GM21526 (cell line): ENCODE measurements at regions not wholly inside any gene's neighbourhood (a gene's known extent, or its start where the extent isn't known, plus 50 kb on each side); places are given as distances from the start of the nearest gene placed in this dataset.

Source experiments
- ATAC-seq: cut with Tn5 transposase; IDR thresholded peaks from one replicate; pipeline ENCODE4 v1.9.1; 2021; ENCODE audit warnings: moderate library complexity; ENCODE audit not compliant: unreplicated experiment, low FRiP score

DNA sequence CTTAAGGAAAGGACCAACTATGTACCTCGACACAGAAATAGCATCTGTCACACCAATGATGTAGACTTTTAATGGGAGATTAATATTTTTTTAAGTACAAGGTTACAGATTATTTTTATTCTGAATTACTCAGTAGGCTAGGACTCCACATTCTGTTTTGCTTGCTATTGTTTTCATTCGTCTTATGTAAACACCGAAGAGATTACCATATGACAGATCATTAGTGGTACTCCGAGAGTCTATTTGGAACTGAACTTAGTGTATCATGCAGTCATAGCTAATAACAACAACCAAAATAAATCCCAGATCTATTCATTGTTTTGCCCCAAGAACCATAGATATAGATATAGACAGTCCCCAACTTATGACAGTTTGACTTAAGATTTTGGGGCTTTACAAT, 139.7 kb upstream of the SPRY1 start:
- no peak for ATAC-seq

DNA sequence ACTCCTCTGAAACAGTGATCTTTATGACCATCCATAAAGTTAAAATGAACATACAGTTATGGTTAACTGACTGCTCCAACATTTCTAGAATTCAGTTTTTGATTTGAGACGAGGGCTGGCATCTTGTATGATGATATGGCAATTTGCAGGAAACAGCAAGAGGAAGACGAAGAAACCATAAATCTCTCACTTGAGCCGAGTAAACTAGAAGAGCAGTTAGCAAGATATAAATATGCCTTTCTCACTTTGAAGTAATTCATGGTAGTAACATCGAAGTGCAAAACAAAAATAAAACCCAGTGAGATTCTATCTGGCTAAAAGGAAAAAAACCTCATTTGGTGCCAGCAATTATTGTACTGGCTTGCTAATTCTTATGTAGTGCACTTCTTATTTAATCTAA, 139.0 kb upstream of the SPRY1 start:
- no peak for ATAC-seq

DNA sequence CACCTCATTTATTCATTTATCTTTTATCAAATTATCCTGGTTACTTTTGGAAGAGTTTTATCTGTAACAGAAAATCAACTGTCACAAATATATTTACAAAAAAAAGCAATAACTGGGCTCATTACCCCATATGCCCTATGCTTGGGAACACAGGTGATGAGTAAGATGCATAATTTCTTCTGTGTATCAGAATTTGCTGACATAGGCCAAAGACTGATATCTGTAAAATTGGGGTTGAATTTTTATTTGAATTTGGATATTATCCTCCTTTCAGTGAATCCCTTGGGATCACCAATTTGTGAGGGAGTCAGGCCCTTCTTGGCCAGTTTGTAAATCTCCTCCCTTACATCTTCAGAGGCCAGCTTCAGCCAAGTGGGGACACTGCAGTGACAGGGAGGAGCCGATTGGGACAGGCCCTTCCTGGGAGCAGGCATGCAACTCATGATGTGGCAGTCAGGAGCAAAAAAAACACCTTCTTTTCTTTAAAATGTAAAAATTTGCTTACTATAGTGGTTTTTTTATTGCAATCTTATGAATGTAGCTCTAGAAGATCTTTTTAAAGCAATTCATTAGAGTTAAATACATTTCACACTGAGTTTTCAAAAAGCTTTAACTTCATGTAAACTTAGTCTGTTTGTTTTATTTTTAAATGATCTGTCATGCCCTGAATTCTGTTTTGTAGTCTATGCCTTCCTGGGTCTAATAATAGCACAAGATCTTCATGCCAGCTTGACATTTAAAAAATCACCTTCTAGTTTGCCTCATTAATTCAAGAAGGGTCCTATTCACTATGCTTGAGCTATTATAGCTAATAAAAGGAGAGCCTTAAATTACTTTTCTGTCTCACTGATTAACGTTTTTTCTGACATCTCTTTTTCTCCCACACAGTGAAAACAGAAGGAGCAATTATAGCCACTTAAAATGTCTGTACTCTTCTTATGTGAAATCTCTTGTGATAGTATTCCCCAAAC, 136.6 kb upstream of the SPRY1 start:
- ATAC-seq: no peak

DNA sequence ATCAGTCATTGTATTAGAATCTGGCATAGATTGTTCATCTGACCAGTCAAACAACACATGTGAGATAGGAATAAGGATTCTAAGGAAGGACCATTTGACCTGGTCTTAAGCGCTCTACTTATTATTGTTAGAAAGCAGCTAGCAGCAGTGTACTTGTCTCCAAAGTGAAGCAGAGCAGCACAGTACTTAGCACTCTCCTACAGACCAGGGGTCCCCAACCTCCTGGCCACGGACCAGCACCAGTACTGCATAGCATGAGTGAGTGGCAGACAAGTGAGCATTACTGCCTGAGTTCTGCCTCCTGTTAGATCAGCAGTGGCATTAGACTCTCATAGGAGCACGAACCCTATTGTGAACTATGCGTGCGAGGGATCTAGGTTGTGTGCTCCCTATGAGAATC, 135.9 kb upstream of the SPRY1 start:
- no peak for ATAC-seq

DNA sequence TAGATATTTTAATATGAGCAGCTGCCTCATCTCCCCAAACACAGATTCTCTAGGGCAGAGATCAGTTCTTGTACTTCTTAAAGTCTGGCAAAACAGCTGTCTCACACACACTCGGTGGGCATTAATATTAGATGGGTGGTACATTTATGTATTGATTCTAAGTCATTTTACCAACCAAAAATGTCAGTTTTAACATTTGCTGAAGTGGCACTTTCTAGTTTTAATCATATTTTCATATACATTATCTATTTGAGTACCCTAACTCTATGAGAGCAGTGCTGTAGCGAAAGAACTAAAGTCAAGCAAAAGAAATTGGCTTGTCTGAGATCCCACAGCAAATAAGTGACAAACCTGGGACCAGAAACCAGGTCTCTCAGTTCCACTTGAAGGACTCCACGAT, 134.5 kb upstream of the SPRY1 start:
- no peak for ATAC-seq

DNA sequence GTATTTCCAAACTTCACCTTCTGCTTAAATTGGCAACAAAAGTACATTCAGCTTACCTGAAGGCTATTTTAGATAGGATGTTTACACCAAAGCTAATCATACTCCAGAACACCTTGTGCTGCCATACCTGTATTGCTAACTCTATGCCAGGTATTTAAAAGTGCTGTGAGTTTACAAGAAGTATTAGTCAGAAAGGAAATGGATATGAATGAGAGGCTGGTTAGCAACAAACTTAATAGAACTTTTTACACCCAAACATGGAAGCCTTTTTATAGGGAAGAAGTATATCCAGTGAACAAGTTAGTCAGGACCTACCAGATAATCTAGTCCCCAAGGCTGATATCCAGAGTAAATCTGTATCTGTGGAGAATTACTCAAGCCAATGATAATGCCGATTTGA, 131.2 kb upstream of the SPRY1 start:
- no peak for ATAC-seq

DNA sequence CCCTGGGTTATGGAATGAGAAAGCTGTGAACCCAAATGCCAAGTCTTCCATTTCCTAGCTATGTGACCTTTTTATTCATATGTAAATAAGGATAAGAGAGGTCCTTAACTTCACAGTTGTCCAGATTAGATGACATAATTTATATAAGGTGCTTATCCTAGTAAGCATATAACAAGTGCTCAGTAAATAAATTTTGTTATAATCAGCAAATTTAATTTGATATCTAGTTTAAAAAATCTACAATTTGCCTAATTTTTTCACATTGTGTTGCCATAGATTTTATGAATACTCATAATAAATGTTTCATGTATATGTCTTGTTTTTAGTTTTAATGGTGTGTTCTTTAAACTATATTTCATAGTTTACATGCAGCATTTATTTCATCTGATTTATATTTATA, 130.4 kb upstream of the SPRY1 start:
- no peak for ATAC-seq

DNA sequence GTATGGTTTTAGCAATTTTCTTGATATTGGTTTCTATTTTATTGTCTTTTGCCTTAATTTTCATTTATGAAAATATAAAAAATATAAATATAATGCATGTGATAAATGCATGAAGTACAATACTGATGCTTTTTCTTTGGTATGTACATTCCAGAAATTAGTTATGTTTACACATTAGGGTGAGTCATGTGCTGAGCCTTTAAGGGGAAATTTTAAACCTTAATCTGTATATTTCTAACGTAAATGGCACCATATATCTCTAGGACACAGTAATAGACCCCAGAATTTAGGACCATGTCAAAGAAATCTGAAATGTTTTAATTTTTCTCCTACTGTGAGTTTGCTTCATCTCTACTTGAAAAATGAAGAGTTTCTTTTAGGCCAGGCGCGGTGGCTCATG, 117.8 kb upstream of the SPRY1 start:
- ATAC-seq: no peak

DNA sequence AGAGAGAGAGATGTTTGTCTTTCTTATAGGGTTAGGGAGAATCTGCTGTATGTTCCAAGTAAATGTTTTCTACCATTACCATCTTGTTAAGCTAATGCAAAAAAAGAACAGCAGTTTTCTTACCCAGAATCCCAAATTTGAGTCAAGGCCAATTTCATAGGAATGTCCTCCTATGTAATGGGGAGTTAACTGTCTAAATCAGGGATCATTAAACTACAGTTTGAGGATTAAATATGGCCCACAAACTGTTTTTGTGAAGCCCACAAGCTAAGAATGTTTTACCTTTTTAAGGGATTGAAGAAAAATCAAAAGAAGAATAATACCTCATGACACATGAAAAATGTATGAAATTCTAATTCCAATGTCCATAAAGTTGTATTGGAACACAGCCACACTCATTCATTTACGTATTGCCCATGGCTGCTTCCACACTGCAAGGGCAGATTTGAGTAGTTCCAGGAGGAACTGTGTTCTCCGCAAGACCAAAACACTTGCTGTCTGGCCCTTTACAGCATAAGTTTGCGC, 113.2 kb upstream of the SPRY1 start:
- ATAC-seq: no peak

DNA sequence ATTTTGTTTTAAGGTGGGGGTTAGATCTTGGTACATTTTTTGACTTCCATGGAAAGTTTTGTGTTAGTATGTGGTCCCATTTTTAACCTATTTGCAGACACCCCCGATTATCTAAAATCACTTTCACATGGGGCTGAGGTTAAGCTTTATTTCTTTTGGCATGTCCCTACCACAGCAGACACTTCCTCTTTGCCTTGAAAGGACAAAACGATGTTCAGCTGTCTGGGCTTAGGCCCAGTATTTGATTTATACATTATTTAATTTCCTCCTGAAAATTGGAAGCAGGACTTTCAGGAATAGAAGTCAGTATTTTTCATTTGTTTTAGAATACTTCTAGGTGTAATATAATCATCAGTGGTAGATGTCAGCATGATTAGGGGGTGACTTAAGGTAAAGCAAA, 112.4 kb upstream of the SPRY1 start:
- no peak for ATAC-seq

DNA sequence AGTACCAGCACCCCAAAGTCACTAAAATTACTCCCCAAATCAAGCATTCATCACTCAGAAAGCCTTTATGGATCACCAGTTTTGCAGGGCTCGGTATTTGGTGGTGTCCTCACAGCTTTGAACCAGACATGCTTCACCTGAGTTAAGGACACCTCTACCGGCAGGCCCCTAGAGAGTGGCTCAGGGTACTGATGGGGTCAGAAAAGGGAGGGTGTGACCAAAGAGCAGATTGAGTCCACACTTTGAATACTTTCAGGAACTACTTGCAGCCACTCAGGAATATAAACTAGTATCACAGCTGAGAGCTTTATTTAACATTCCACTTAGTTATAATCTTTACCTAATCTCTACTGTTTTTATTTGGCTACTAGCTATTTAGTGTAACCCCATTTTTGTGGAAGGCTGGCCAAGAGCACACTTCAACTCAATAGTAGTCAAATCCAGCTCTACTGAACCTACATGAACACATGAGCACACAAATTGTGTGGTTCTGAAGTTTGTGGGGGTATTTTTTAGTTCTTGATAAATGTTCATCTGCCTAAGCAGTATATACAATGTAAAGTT, 109.6 kb upstream of the SPRY1 start:
- ATAC-seq: no peak

DNA sequence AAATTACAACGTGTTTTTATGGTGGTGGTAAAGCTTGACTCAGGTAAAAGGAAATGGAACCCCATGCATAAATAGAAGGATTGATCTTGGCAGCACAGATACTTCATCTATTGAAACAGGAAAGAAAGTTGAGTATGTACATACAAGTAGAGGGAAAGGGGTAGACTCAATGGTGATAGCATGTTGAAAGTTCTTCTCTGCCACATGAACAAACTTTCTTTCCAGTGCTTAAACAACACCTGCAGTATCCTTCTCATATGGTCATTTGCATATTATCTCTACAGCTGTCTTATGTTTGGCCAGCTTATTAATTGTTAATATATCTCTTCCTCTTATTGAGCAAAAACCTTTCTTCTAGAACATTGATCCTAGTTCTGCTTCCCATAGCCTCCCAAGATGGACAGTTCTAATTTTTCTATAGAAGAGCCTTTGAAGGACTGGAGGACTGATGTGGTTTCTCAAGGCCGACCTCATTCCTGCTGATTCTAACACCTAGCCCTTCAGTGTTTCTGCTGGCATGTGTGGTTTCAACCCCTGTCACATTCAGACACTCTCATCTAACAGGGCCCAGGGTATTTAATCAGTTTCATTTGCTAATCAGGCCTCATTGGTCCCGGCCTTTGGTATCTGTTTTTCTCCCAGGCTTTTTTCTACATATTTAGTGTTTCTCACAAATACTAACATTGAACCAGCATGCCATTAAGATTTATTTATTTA, 108.1 kb upstream of the SPRY1 start:
- ATAC-seq: no peak

DNA sequence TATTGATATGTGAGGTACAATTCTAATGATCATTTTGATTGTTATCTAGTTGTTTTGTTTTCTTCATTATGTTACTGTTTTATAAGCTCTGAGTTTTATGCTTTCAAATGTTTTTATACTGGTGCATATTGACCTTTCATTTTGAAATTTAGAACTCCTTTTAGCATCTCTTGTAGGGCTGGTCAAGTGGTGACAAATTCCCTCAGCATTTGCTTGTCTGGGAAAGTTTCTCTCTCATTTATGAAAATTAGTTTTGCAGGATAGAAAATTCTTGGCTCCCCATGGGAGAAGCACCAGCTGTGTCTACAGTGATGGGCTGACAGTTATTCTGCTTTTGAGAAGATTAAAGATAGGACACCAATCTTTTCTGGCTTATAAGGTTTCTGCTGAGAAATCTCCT, 105.3 kb upstream of the SPRY1 start:
- ATAC-seq: no peak

DNA sequence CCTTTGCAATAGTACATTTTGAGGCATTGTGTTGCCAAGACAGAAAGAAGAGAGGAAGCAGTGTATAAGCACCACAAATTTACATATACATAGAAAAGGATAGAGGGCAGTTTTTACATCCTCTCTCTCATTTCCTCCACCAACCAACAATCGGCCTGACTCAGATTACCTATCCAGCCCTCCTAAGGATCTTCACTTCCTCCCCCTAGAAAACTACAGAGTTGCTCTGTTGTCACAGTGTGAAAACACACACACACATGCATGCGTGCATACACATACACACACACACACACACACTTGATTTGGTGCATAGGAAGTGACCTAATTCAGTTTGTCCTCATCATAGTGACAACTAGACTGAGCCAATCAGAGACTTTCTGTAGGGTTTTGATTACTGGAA, 98.8 kb upstream of the SPRY1 start:
- ATAC-seq: no peak

DNA sequence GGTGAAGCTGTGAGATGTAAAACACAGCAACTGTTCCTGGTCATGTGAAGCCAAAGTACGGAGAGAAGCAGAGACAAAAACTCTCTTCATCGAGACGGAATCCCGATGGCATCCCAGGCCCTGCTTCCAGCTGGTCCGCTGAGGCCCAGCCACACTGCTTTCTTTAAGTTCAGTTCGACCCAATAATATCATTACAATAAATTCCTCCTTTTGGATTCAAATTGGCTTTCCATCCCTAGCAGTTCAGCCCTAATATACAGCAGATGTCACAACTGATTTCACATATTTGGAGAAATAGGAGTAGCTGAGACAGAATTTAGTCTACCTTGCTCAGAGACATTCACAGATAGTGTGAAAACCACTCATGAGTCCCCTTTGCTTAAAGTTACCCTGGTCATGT, 98.3 kb upstream of the SPRY1 start:
- ATAC-seq: no peak

DNA sequence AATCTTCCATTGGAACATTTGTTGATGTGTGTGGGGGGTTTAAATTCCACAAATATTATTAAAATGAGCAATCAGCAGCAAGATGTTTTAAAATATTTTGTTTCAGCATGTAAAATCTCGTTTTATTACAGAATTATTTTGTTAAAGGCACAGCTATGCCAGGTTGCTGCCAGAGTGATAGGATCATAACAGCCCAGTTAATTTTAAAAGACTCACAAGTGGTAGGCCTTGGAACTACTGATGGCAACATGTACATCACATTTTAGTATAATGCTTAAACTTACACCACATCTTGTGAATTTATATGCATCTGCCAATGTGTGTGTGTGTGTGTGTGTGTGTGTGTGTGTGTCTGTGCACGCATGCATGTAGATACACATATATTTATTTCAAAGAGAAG, 97.8 kb upstream of the SPRY1 start:
- no peak for ATAC-seq

DNA sequence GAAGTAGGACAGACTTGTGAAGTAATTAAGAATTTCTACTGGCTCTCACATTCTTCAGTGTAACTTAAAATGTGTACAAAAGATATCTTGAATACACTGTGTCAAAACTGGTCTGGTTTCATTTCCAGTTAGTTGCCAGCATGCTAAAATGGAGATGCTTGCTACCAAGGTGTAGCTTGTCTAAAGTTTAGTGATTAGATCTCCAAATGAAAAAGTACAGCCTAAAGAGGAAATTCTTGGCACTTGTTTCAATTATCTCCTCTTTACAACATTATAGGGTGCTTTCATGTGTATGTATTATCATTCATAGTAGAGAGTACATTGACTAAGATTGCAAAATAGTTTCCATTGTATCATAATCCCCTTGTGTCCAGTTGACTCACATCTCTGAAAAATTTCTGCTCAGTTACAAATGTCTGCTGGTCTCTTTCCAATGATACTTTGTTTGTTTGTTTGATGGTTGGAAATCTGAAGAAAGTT, 97.3 kb upstream of the SPRY1 start:
- no peak for ATAC-seq

DNA sequence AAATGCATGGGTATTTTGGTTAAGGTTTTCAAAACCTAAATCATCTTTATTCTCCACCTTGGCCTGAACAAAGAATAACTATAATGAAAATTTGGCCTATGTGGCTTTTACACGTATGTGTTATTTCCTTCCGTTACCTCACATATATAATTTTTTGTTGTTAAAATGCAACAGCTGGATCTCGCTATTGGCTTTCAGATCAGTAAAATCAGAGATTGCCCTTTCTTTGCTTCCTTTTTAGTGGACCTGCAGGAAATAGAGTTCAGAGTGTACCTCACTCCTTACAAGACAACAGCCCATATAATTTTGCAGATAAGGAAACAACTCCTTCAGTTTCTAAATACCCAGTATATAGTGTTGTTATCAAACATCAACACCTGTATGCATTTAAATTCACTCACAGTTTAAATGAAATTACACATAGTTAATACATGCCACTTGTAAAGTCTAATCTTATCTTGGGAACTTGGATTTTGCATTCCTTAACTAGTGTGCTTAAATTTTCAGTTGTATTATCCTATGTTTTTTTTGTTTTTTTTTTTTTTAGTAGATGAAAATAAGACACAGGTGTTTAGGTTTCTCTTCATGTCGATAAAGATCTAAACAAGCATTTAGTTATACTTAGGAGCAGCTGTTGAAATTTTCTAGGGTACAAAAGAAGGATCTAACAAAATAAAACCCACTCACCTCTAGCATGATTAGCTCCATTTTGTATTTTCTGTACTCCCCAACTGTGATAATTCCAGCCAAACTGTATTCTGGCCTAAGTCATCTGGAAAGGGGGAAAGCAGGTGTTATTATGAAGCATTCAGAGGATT, 96.2 kb upstream of the SPRY1 start:
- ATAC-seq: no peak

DNA sequence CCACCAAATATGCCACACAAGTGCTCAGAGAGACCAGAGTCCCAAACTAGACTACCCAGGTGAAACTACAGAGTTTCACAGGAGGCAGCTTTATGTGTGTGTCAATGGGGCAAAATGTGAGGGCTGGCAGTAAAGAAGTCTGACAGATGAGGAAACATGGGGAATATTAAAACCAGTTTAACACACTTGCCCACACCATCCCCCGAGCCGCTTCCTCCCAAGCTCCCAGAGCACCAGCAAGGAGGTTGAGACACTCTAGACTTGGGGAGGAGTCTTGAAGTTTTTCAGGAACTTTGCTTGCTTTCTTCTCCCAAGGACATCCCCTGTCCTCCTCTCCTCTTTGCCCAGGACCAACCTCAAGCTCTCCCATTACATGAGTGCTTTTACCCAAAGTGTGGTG, 94.7 kb upstream of the SPRY1 start:
- ATAC-seq: no peak

DNA sequence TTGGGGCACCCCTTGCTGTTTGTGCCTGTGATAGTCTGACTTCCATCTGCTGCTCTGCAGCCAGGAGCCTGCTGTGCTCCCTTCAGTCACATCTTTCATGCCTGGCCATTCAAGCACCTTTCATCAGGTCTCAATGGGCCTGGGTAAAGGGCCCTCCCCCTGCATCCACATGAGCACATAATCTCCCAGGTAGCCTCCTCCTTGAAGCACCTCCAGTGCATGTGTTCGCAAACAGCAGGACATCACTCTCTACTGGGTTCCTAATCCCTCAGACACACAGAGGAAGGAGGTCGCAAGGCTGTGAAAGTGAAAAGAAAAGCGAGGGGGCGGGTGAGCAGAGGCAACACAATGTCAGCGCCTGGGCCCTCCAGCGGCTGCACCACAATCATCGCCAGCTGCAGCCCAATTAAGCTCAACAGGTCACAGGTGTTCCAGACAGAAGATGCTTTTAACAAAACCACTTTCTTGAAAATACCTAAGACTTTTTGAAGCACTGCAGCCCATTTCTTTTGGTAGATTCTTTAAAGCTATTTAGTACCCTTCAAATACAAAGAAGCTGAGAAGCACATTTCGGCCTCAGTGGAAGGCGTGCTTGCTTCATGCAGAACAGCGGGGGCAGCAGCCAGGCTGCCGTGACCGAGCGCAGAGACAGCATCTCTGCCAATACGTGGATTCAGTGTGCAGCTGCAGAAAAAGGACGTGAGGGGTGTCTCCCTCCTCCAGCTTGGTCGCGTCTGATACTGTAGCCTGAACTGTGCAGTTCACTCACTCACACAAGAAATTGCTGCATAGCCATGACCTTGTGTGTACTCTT, 92.2 kb upstream of the SPRY1 start:
- peak; percentile 80 for ATAC-seq
